Breast epithelium (tissue), 4 donors: ENCODE measurements at regions not wholly inside any gene's neighbourhood (a gene's known extent, or its start where the extent isn't known, plus 50 kb on each side); places are given as distances from the start of the nearest gene placed in this dataset.

Experiments used
- DNase-seq, 2 donors: peaks; one replicate each; pipeline ENCODE4 v3.0.0-alpha.2; 2019; ENCODE audit warnings: low spot score in 2 of 2
- H3K27ac ChIP-seq, 2 donors: fragments of 200-600 bp; sonication (generic) in 1 of 2; one replicate each; pipeline ENCODE4 v1.5.1; 2016 to 2019; ENCODE audit warnings: mild to moderate bottlenecking in 1 of 2
- H3K27me3 ChIP-seq, 2 donors: fragments of 200-600 bp; sonication (generic) in 1 of 2; one replicate each; pipeline versions ENCODE4 v1.5.1 to v1.6.0; 2017 to 2019; ENCODE audit warnings: control low read depth in 1 of 2, mild to moderate bottlenecking in 1 of 2
- H3K36me3 ChIP-seq: fragments of 200-600 bp; one replicate; pipeline ENCODE4 v1.5.1; 2019
- H3K4me1 ChIP-seq, 2 donors: fragments of 200-600 bp; sonication (generic); one replicate each; pipeline ENCODE4 v1.5.1; 2016 to 2019; ENCODE audit warnings: control low read depth in 1 of 2
- H3K4me3 ChIP-seq, 3 donors: fragments of 200-600 bp; sonication (generic); 1 replicate in 2 of 3; 2 replicates in 1 of 3; pipeline ENCODE4 v1.5.1; 2016 to 2019; ENCODE audit warnings: mild to moderate bottlenecking in 3 of 3, moderate library complexity in 2 of 3
- H3K9me3 ChIP-seq, 2 donors: fragments of 200-600 bp; sonication (generic) in 1 of 2; one replicate each; pipeline ENCODE4 v1.5.1; 2016 to 2019; ENCODE audit warnings: control low read depth in 1 of 2
- POLR2A ChIP-seq: fragments of 450-650 bp; IDR thresholded peaks from one replicate; pipeline ENCODE4 v1.6.1; 2016; ENCODE audit warnings: antibody characterized with exemption, mild to moderate bottlenecking, moderate library complexity
- POLR2AphosphoS5 ChIP-seq, 3 donors: sonication (generic); formaldehyde crosslinking; IDR thresholded peaks; one replicate each; pipeline ENCODE4 v1.6.1; 2017; ENCODE audit warnings: antibody characterized with exemption in 3 of 3
- intact Hi-C: fragments of 100-400 bp; cut with DNase I; formaldehyde crosslinking; loops from one replicate; pipeline ENCODE4 v1.15.1; 2023; ENCODE audit warnings: low total_unique reads
- TF ChIP-seq, protein P1 (sequence below), 3 donors: fragments of 450-650 bp; IDR thresholded peaks; one replicate each; pipeline ENCODE4 v1.5.1; 2016 to 2017; ENCODE audit warnings: antibody characterized with exemption in 3 of 3, mild to moderate bottlenecking in 3 of 3, moderate library complexity in 3 of 3

DNA sequence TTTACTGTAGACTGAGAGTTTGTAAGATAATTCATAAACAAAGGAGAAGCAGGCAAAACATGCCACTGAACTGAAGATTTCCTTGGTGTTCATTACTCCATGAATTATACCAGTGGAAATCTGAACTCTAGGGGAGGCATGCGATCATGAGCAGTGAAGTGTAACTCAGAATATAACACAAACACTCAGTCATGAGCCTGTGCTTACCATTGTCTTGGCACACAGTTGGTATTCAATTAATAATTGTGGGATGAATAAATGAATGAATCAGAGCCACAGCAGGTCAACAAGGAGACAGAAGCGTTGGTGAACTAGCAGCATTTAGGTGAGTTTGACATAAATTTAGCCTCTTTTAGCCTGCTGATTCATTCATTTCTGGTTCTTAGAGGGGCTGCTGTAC is 263.5 kb upstream of the DKK2 start:
- no peak for DNase-seq
- TF ChIP-seq, protein P1, sequence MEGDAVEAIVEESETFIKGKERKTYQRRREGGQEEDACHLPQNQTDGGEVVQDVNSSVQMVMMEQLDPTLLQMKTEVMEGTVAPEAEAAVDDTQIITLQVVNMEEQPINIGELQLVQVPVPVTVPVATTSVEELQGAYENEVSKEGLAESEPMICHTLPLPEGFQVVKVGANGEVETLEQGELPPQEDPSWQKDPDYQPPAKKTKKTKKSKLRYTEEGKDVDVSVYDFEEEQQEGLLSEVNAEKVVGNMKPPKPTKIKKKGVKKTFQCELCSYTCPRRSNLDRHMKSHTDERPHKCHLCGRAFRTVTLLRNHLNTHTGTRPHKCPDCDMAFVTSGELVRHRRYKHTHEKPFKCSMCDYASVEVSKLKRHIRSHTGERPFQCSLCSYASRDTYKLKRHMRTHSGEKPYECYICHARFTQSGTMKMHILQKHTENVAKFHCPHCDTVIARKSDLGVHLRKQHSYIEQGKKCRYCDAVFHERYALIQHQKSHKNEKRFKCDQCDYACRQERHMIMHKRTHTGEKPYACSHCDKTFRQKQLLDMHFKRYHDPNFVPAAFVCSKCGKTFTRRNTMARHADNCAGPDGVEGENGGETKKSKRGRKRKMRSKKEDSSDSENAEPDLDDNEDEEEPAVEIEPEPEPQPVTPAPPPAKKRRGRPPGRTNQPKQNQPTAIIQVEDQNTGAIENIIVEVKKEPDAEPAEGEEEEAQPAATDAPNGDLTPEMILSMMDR (IDR thresholded peaks at IDR 0.05): no peak
- no peak for TF ChIP-seq POLR2AphosphoS5 (IDR thresholded peaks at IDR 0.05)
- intact Hi-C loops: no loop called here

DNA sequence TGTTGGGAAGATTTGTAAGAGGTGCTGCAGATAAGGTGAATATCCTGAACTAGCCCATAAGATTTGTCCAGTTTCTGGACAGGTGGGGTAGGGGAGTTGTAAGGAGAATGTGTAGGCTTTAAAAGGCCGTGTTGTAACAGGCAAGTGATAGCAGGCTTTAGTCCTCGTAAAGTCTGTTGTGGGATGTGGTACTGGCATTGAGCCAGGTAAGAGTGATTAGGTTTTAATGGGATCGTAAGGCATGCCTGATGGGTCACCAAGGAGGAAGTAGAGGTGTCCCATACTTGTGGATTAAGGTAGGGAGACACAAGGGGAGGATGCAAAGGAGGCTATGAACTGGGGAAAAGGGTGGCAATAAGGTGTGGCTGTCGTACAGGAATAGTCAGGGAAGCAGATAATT is 256.9 kb upstream of the DKK2 start:
- H3K4me3 ChIP-seq: no peak overlapping the region
- no peaks in the 10 kb centered on the region for H3K36me3 ChIP-seq
- TF ChIP-seq POLR2A (no peak), POLR2AphosphoS5 (IDR thresholded peaks at IDR 0.05) (no peak)
- TF ChIP-seq, protein P1 (IDR thresholded peaks at IDR 0.05): no peak
- H3K27ac ChIP-seq: no peak overlapping the region
- intact Hi-C loops: loop anchor here (5.0 kb wide), 1 partner anchor 426 kb away; no protein-coding TSS in a partner anchor
- no peaks in the 10 kb centered on the region for H3K27me3 ChIP-seq
- H3K4me1 ChIP-seq: no peaks in the 10 kb centered on the region
- peaks cover 0 to 13% of the 10 kb centered on the region in 2 donors for H3K9me3 ChIP-seq
- DNase-seq: no peak

More for the DNA sequence above, 263.5 kb upstream of the DKK2 start:
- Histone ChIP-seq H3K36me3 (no peaks in the 10 kb centered on the region), H3K27ac (no peak overlapping the region), H3K27me3 (no peaks in the 10 kb centered on the region), H3K9me3 (peaks cover 0 to 12% of the 10 kb centered on the region in 2 donors), H3K4me1 (no peaks in the 10 kb centered on the region), H3K4me3 (no peak overlapping the region)

DNA sequence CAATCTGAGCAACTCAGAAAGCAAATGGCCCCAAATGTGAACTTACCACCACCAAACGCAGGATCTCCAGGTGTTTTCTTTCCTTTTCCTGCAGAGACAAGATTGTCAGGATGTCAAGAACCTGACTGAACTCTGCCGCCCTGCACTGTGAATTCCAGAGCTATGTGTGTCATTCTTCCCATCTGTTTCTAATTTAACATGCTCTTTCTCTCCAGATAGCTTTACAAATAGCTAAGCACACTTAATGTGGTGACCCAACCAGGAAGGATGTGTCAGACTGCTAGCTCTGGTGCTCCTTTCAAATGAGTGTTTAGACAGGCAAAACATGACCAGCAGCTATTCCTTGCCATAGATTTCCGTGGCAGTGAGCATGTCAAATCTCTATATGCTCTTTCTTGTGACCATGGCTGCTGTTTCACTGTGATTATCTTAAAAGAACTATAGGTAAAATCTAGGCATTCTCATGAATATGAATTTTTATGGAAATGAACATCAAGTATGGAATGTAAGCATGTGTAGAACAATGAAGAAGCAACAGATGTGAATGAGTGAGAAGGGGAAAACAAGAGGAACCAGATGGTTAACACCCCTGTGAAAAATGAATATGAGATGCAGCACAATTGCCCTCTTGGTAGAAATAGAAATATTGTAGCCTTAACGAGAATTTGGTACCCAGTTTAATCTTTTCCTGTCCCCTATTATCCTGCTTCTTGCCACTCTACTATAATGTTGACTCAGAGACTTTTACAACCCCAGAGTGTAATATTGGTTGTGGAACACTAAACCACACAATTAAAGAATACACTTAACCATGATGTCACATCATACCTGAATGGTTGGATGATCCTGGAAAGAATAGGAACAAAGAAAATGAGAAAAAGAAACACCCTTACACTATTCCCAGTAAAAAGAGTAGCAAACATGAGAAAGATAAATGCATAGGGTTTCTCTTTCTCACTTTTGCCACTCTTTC is 247.8 kb upstream of the DKK2 start:
- no peak for TF ChIP-seq POLR2A
- TF ChIP-seq, protein P1 (IDR thresholded peaks at IDR 0.05): no peak
- no peak for TF ChIP-seq POLR2AphosphoS5 (IDR thresholded peaks at IDR 0.05)
- intact Hi-C loops: no loop called here

DNA sequence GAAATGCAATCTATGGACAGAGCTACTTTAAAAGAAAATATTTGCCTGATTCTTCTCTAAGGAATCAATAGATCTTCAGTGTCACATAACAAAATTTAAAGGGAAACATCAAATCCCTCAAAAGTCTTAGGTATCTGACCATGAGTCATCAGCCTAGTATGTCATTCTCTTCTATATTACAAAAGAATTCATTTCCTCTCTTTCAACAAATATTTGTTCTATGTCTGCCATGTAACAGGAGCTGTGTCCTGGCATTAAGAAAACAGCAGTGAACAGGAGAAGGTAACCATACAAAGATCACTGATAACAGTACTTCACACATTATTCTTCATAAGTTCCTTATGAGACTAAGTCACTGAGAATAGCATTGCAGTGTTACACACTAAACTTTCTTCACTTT is 243.6 kb upstream of the DKK2 start:
- no peak for DNase-seq
- intact Hi-C loops: no loop called here

More for the DNA sequence above, 247.8 kb upstream of the DKK2 start:
- Histone ChIP-seq H3K9me3 (no peaks in the 10 kb centered on the region), H3K4me1 (no peaks in the 10 kb centered on the region), H3K4me3 (no peak overlapping the region), H3K36me3 (no peaks in the 10 kb centered on the region), H3K27ac (no peak overlapping the region), H3K27me3 (no peaks in the 10 kb centered on the region)
- no peak for DNase-seq

More for the DNA sequence above, 243.6 kb upstream of the DKK2 start:
- H3K9me3 ChIP-seq: no peaks in the 10 kb centered on the region
- H3K4me3 ChIP-seq: no peak overlapping the region
- no peaks in the 10 kb centered on the region for H3K4me1 ChIP-seq
- no peaks in the 10 kb centered on the region for H3K27me3 ChIP-seq
- no peaks in the 10 kb centered on the region for H3K36me3 ChIP-seq
- H3K27ac ChIP-seq: no peak overlapping the region
- TF ChIP-seq POLR2A (no peak), POLR2AphosphoS5 (IDR thresholded peaks at IDR 0.05) (no peak)
- TF ChIP-seq, protein P1 (IDR thresholded peaks at IDR 0.05): no peak
